ENCODE measurements at regions not wholly inside any gene's neighbourhood (a gene's known extent, or its start where the extent isn't known, plus 50 kb on each side); places are given as distances from the start of the nearest gene placed in this dataset.

DNA sequence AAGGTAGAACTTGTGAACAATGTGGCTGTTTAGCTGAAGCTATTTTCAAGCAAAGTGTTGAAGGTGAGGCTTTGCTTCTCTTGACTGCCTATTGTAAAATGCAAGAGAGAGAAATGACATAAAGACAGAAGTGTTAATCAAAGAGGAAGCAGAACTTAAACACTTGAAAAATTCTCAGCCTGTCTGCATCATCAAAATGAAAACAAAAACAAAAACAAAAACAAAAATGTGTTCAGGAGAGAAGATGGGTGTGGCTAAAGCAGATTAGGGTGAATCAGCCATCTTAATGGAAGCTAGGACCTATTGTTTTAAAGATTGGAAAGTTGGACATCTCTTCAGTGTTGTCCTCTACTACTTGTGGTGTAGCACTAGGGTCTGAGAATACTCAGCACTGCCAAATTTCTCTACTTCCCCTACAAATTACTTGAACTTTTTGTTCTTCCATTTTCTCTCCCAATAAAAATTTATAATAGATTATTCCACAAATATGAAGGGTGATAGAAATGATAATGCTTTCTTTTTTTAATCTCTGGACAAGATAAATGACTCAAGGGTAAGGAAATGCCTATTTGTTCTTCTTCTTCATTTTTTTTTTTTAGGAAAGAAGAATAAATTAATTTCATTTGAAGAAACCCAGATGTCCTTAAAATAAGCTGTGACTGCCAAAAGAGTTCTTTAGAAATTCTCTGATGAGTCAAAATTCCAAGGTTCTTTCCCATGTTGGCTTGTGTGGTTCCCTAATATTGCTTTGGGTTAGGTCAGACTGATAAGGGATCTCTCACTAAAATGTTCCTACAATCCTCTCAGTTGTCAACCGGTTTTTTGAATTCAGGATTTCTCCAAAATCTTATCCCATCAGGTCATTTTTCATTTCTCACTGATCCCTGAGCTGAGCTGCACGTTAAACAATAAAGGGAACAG is 571.2 kb upstream of the ZEB2 start:
- H3K9ac ChIP-seq = no peak overlapping the region
- no peaks in the 10 kb centered on the region for H4K20me1 ChIP-seq
- H3K27me3 ChIP-seq = no peaks in the 10 kb centered on the region
- peaks cover 14 to 30% (median 23%) of the 10 kb centered on the region in 11 experiments; a peak in 21 of 22 replicates for H3K9me3 ChIP-seq (replicated peaks in 1 of 11)
- no peak for TF ChIP-seq Cebpa-rat (IDR thresholded peaks at IDR 0.05)
- H3K27ac ChIP-seq = no peak overlapping the region
- H3K4me1 ChIP-seq = peaks cover 6 to 21% (median 14%) of the 10 kb centered on the region in 10 experiments; a peak in 19 of 20 replicates
- H3K4me2 ChIP-seq = peak overlapping the region in 2 of 11 experiments; percentile 3 to 12; a peak in 1 of 22 replicates
- no peaks in the 10 kb centered on the region for H3K36me3 ChIP-seq
- H3K4me3 ChIP-seq = no peak overlapping the region

DNA sequence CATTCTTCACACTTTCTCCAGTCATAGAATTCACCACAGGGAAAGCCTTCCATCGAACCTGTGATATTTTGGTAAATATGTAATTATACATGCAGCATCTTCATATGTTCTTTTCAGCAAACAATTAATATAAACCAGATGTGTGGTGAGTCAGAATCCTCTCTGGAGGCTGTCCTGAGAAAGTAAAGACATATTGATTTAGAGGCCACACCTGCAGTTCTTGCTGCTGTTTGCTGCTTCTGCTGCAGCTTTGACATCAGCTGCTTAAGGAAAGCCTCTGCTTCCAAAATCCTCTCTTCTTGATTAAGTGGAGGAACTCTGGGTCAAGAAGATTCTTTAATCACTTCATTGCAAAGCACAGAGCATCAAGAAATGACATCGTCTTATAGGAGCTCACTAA is 568.8 kb upstream of the ZEB2 start:
- Histone ChIP-seq H4K20me1 (no peaks in the 10 kb centered on the region), H3K4me3 (no peak overlapping the region), H3K4me1 (peaks cover 0 to 15% (median 8%) of the 10 kb centered on the region in 10 experiments; a peak in 9 of 20 replicates), H3K9ac (no peak overlapping the region), H3K27ac (no peak overlapping the region), H3K4me2 (no peak overlapping the region), H3K36me3 (no peaks in the 10 kb centered on the region), H3K27me3 (no peaks in the 10 kb centered on the region), H3K9me3 (replicated peaks in 1 of 11) (peaks cover 14 to 24% (median 20%) of the 10 kb centered on the region in 11 experiments; a peak in 21 of 22 replicates)
- TF ChIP-seq Cebpa-rat (IDR thresholded peaks at IDR 0.05) = no peak

- Histone ChIP-seq H3K4me1 (peaks cover 0 to 15% (median 8%) of the 10 kb centered on the region in 10 experiments; a peak in 9 of 20 replicates), H3K9me3 (replicated peaks in 1 of 11) (peaks cover 6 to 15% (median 8%) of the 10 kb centered on the region in 11 experiments; a peak in 15 of 22 replicates), H3K9ac (0 out of 22 replicates have a peak overlapping the region, but pooled peaks of 1 of the 11 experiments have one; percentile 21), H3K4me2 (peak overlapping the region in 6 of 11 experiments; percentile 14 to 51 (median 36); a peak in 9 of 22 replicates), H3K36me3 (no peaks in the 10 kb centered on the region), H3K27me3 (no peaks in the 10 kb centered on the region), H4K20me1 (no peaks in the 10 kb centered on the region), H3K27ac (no peak overlapping the region), H3K4me3 (no peak overlapping the region)
- TF ChIP-seq Cebpa-rat (IDR thresholded peaks at IDR 0.05) = no peak
Measured at GRCh38 chr2:145086910-145087309, 567.0 kb upstream of the ZEB2 start.

- H3K9me3 ChIP-seq (replicated peaks in 1 of 11) = peaks cover 3 to 8% (median 6%) of the 10 kb centered on the region in 11 experiments; a peak in 15 of 22 replicates
- no peaks in the 10 kb centered on the region for H4K20me1 ChIP-seq
- H3K4me1 ChIP-seq = peaks cover 0 to 15% (median 3%) of the 10 kb centered on the region in 10 experiments; a peak in 8 of 20 replicates
- H3K27ac ChIP-seq = no peak overlapping the region
- TF ChIP-seq Cebpa-rat (IDR thresholded peaks at IDR 0.05) = no peak
- no peak overlapping the region for H3K4me3 ChIP-seq
- H3K4me2 ChIP-seq = no peak overlapping the region
- H3K36me3 ChIP-seq = no peaks in the 10 kb centered on the region
- no peaks in the 10 kb centered on the region for H3K27me3 ChIP-seq
- H3K9ac ChIP-seq = no peak overlapping the region
Measured at GRCh38 chr2:145085612-145086011, 565.7 kb upstream of the ZEB2 start.

DNA sequence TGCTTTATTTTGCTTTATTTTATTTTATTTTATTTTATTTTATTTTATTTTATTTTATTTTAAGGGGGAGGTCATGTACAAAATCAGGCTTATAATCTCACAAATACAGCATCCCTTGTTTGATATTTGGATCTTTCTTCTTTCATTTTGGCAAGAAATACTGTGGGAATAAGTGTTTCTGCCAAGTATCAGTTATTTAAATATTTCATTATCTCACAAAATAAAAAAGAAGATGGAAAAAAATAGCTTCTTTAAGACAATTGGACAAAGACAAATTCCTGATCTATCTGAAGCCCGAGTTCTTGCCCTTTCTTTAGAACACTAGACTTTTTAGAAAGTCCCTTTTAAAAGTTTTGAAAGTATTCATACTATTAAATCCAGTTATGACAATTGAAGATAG is 560.5 kb upstream of the ZEB2 start:
- Histone ChIP-seq H4K20me1 (no peaks in the 10 kb centered on the region), H3K9me3 (replicated peaks in 1 of 11) (no peaks in the 10 kb centered on the region), H3K9ac (no peak overlapping the region), H3K36me3 (no peaks in the 10 kb centered on the region), H3K27ac (no peak overlapping the region), H3K27me3 (no peaks in the 10 kb centered on the region), H3K4me3 (no peak overlapping the region), H3K4me2 (no peak overlapping the region), H3K4me1 (peaks cover 0 to 5% (median 0%) of the 10 kb centered on the region in 10 experiments; a peak in 2 of 20 replicates)
- no peak for TF ChIP-seq Cebpa-rat (IDR thresholded peaks at IDR 0.05)

GRCh38 chr2:145079641-145080040 is 559.7 kb upstream of the ZEB2 start:
- H3K4me1 ChIP-seq = peaks cover 0 to 5% (median 0%) of the 10 kb centered on the region in 10 experiments; a peak in 2 of 20 replicates
- H3K4me3 ChIP-seq = no peak overlapping the region
- no peak overlapping the region for H3K4me2 ChIP-seq
- no peaks in the 10 kb centered on the region for H3K9me3 ChIP-seq (replicated peaks in 1 of 11)
- H3K27me3 ChIP-seq = no peaks in the 10 kb centered on the region
- H3K9ac ChIP-seq = no peak overlapping the region
- H4K20me1 ChIP-seq = no peaks in the 10 kb centered on the region
- no peak overlapping the region for H3K27ac ChIP-seq
- no peak for TF ChIP-seq Cebpa-rat (IDR thresholded peaks at IDR 0.05)
- H3K36me3 ChIP-seq = no peaks in the 10 kb centered on the region

- H3K9ac ChIP-seq = no peak overlapping the region
- H3K27me3 ChIP-seq = no peaks in the 10 kb centered on the region
- no peak overlapping the region for H3K4me2 ChIP-seq
- H3K36me3 ChIP-seq = no peaks in the 10 kb centered on the region
- no peaks in the 10 kb centered on the region for H3K9me3 ChIP-seq (replicated peaks in 1 of 11)
- H4K20me1 ChIP-seq = no peaks in the 10 kb centered on the region
- H3K27ac ChIP-seq = no peak overlapping the region
- peaks cover 0 to 5% (median 0%) of the 10 kb centered on the region in 10 experiments; a peak in 2 of 20 replicates for H3K4me1 ChIP-seq
- H3K4me3 ChIP-seq = no peak overlapping the region
- TF ChIP-seq Cebpa-rat (IDR thresholded peaks at IDR 0.05) = no peak
Measured at GRCh38 chr2:145078923-145079322, 559.0 kb upstream of the ZEB2 start.

GRCh38 chr2:145076085-145076484 is 556.2 kb upstream of the ZEB2 start:
- peaks cover 0 to 5% (median 0%) of the 10 kb centered on the region in 10 experiments; a peak in 2 of 20 replicates for H3K4me1 ChIP-seq
- H3K9me3 ChIP-seq (replicated peaks in 1 of 11) = no peaks in the 10 kb centered on the region
- no peak overlapping the region for H3K27ac ChIP-seq
- H3K4me3 ChIP-seq = no peak overlapping the region
- H3K9ac ChIP-seq = no peak overlapping the region
- no peaks in the 10 kb centered on the region for H4K20me1 ChIP-seq
- TF ChIP-seq Cebpa-rat (IDR thresholded peaks at IDR 0.05) = no peak
- no peaks in the 10 kb centered on the region for H3K27me3 ChIP-seq
- H3K36me3 ChIP-seq = no peaks in the 10 kb centered on the region
- H3K4me2 ChIP-seq = no peak overlapping the region

GRCh38 chr2:145075454-145076062 is 555.6 kb upstream of the ZEB2 start:
- Histone ChIP-seq H3K4me3 (no peak overlapping the region), H3K9ac (no peak overlapping the region), H4K20me1 (no peaks in the 10 kb centered on the region), H3K27me3 (no peaks in the 10 kb centered on the region), H3K4me2 (no peak overlapping the region), H3K4me1 (peaks cover 0 to 5% (median 0%) of the 10 kb centered on the region in 10 experiments; a peak in 2 of 20 replicates), H3K36me3 (no peaks in the 10 kb centered on the region), H3K9me3 (replicated peaks in 1 of 11) (no peaks in the 10 kb centered on the region), H3K27ac (no peak overlapping the region)
- no peak for TF ChIP-seq Cebpa-rat (IDR thresholded peaks at IDR 0.05)
